Keratinocyte (primary cell): ENCODE measurements at regions not wholly inside any gene's neighbourhood (a gene's known extent, or its start where the extent isn't known, plus 50 kb on each side); places are given as distances from the start of the nearest gene placed in this dataset.

Experiments used
- DNase-seq: peaks from one replicate; pipeline ENCODE4 v3.0.0-alpha.2; 2011; ENCODE audit warnings: low read depth, missing footprints, low spot score
- FAIRE-seq: peaks from 2 replicates; lab custom pipeline; 2011; peaks lifted over from hg19 to GRCh38; lab: Jason Lieb, UNC
- H2AFZ ChIP-seq: 2 replicates; pipeline ENCODE4 v1.6.0; 2012; ENCODE audit warnings: low read length, control low read depth, inconsistent platforms; ENCODE audit not compliant: control insufficient read depth
- H3K27ac ChIP-seq: 2 replicates; pipeline ENCODE4 v1.5.1; 2011; ENCODE audit warnings: low read length; ENCODE audit not compliant: control insufficient read depth, insufficient read depth
- H3K27me3 ChIP-seq: 3 replicates; pipeline ENCODE4 v1.6.0; 2011; ENCODE audit warnings: low read length; ENCODE audit not compliant: control insufficient read depth, insufficient read depth; ENCODE audit errors: extremely low read depth
- H3K36me3 ChIP-seq, 2 experiments: 2 replicates in 1 of 2; 3 replicates in 1 of 2; pipeline ENCODE4 v1.5.1; 2011; ENCODE audit warnings: low read length in 2 of 2, mild to moderate bottlenecking in 1 of 2; ENCODE audit not compliant: control insufficient read depth in 2 of 2, insufficient read depth in 2 of 2; ENCODE audit errors: extremely low read depth in 1 of 2
- H3K4me1 ChIP-seq: 3 replicates; pipeline ENCODE4 v1.5.1; 2011; ENCODE audit warnings: low read length; ENCODE audit not compliant: control insufficient read depth, insufficient read depth; ENCODE audit errors: extremely low read depth
- H3K4me2 ChIP-seq: 3 replicates; pipeline ENCODE4 v1.6.0; 2011; ENCODE audit warnings: low read depth, low read length; ENCODE audit not compliant: control insufficient read depth, insufficient read depth; ENCODE audit errors: extremely low read depth
- H3K4me3 ChIP-seq, 3 experiments: fragments of 200-600 bp in 1 of 3; sonication (generic) in 1 of 3; 2 replicates in 2 of 3; 3 replicates in 1 of 3; pipeline ENCODE4 v1.5.1; 2011 to 2016; ENCODE audit warnings: low read length in 3 of 3, mild to moderate bottlenecking in 3 of 3, control low read depth in 2 of 3, inconsistent platforms in 1 of 3, low read depth in 1 of 3, mixed read lengths in 1 of 3, mixed run types in 1 of 3, moderate library complexity in 1 of 3; ENCODE audit not compliant: control insufficient read depth in 2 of 3, insufficient read depth in 2 of 3; ENCODE audit errors: extremely low read depth in 1 of 3
- H3K79me2 ChIP-seq: 2 replicates; pipeline ENCODE4 v1.6.0; 2012; ENCODE audit warnings: low read length; ENCODE audit not compliant: control insufficient read depth, insufficient read depth
- H3K9ac ChIP-seq: 3 replicates; pipeline ENCODE4 v1.6.0; 2011; ENCODE audit warnings: low read length; ENCODE audit not compliant: control insufficient read depth, insufficient read depth; ENCODE audit errors: extremely low read depth
- H3K9me1 ChIP-seq: 3 replicates; pipeline ENCODE4 v1.6.0; 2011; ENCODE audit warnings: low read length; ENCODE audit not compliant: control insufficient read depth, insufficient read depth; ENCODE audit errors: extremely low read depth
- H3K9me3 ChIP-seq: 2 replicates; pipeline ENCODE4 v1.5.1; 2012; ENCODE audit warnings: low read depth, low read length; ENCODE audit not compliant: control insufficient read depth
- H4K20me1 ChIP-seq: 3 replicates; pipeline ENCODE4 v1.6.0; 2011; ENCODE audit warnings: low read length; ENCODE audit not compliant: control insufficient read depth, insufficient read depth; ENCODE audit errors: extremely low read depth
- EZH2 ChIP-seq: IDR thresholded peaks from one replicate; pipeline ENCODE4 v1.6.1; 2012; ENCODE audit warnings: inconsistent platforms, mild to moderate bottlenecking, low read length, moderate library complexity
- dilution Hi-C: fragments of 300-500 bp; cut with MboI; formaldehyde crosslinking; loops from one replicate; pipeline ENCODE4 v1.7.0; 2020; ENCODE audit warnings: low sequenced_read_pairs; ENCODE audit not compliant: extremely low pct_ligation_motif_present
- TF ChIP-seq, protein P1 (sequence below), 3 experiments: IDR thresholded peaks in 1 of 3; conservative IDR thresholded peaks in 1 of 3; optimal IDR thresholded peaks in 1 of 3; 2 replicates in 2 of 3; 3 replicates in 1 of 3; pipeline versions ENCODE3 to v1.5.1; 2011; ENCODE audit warnings: low read length in 3 of 3, mild to moderate bottlenecking in 3 of 3, moderate library complexity in 2 of 3, control low read depth in 1 of 3, inconsistent platforms in 1 of 3; ENCODE audit not compliant: insufficient read depth in 2 of 3; ENCODE audit errors: extremely low read depth in 1 of 3

- Histone ChIP-seq H3K9me3 (no peaks in the 10 kb centered on the region), H2AFZ (no peak overlapping the region), H3K4me3 (no peak overlapping the region), H3K36me3 (no peaks in the 10 kb centered on the region), H3K79me2 (no peaks in the 10 kb centered on the region), H3K27ac (no peak overlapping the region), H3K27me3 (no peaks in the 10 kb centered on the region), H3K4me1 (peaks cover 7% of the 10 kb centered on the region), H3K9me1 (no peaks in the 10 kb centered on the region), H3K4me2 (no peak overlapping the region), H3K9ac (no peak overlapping the region), H4K20me1 (no peaks in the 10 kb centered on the region)
- DNase-seq, result no peak
- FAIRE-seq, result no peak
- dilution Hi-C loops, result no loop called here
- no peak for TF ChIP-seq EZH2
- TF ChIP-seq, protein P1, sequence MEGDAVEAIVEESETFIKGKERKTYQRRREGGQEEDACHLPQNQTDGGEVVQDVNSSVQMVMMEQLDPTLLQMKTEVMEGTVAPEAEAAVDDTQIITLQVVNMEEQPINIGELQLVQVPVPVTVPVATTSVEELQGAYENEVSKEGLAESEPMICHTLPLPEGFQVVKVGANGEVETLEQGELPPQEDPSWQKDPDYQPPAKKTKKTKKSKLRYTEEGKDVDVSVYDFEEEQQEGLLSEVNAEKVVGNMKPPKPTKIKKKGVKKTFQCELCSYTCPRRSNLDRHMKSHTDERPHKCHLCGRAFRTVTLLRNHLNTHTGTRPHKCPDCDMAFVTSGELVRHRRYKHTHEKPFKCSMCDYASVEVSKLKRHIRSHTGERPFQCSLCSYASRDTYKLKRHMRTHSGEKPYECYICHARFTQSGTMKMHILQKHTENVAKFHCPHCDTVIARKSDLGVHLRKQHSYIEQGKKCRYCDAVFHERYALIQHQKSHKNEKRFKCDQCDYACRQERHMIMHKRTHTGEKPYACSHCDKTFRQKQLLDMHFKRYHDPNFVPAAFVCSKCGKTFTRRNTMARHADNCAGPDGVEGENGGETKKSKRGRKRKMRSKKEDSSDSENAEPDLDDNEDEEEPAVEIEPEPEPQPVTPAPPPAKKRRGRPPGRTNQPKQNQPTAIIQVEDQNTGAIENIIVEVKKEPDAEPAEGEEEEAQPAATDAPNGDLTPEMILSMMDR (optimal IDR thresholded peaks at IDR 0.05 in 1 of 3, IDR thresholded peaks at IDR 0.05 in 1 of 3, conservative IDR thresholded peaks at IDR 0.05 in 1 of 3; ENCODE audit: extremely low read depth in 1 of 3, insufficient read depth in 2 of 3, low read length in 3 of 3), result no peak
Measured at GRCh38 chr18:34655131-34655530, 55.0 kb upstream of the DTNA start.

DNA sequence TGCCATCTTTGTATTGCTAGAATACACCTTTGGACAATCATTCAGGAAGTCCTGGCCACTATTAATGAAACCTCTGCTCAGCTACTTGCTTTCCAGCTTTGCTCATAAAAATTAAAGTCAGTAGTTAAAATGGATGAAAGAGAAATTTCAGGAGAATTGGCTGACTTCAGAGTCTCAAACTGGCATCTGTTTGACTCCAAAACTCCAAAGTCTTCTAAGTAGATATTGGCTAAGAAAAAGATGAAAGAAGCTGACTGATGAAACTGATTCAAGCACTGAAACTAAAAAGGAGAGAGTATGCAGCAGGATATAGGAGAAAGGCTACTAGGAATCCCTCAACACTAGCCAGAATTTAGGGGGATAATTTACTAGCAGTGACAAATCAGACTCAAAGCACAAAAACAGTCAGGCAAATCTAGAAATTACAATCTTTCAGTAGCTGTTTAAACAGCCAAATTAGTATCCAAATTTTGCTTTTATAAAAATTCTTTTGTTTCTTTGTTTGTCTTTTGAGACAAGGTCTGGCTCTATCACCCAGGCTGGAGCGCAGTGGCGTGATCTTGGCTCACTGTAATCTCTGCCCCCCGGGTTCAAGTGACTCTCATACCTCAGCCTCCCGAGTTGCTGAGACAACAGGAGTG is 52.1 kb upstream of the DTNA start:
- TF ChIP-seq, protein P1 (optimal IDR thresholded peaks at IDR 0.05 in 1 of 3, IDR thresholded peaks at IDR 0.05 in 1 of 3, conservative IDR thresholded peaks at IDR 0.05 in 1 of 3; ENCODE audit: extremely low read depth in 1 of 3, insufficient read depth in 2 of 3, low read length in 3 of 3), result no peak
- TF ChIP-seq EZH2, result no peak
- no peak overlapping the region for H3K4me3 ChIP-seq
- H4K20me1 ChIP-seq, result no peaks in the 10 kb centered on the region
- no peak for DNase-seq
- no peak overlapping the region for H2AFZ ChIP-seq
- H3K9ac ChIP-seq, result no peak overlapping the region
- H3K36me3 ChIP-seq, result no peaks in the 10 kb centered on the region
- H3K27ac ChIP-seq, result no peak overlapping the region
- H3K9me3 ChIP-seq, result no peaks in the 10 kb centered on the region
- H3K9me1 ChIP-seq, result no peaks in the 10 kb centered on the region
- no peak overlapping the region for H3K4me2 ChIP-seq
- FAIRE-seq, result no peak
- no peaks in the 10 kb centered on the region for H3K27me3 ChIP-seq
- H3K79me2 ChIP-seq, result no peaks in the 10 kb centered on the region
- dilution Hi-C loops, result no loop called here
- H3K4me1 ChIP-seq, result peaks cover 8% of the 10 kb centered on the region
